NCI-H146 treated with DMSO at 0.1 percent for 48 hours (cell line): ENCODE measurements at regions not wholly inside any gene's neighbourhood (a gene's known extent, or its start where the extent isn't known, plus 50 kb on each side); places are given as distances from the start of the nearest gene placed in this dataset.

Experiments
- DNase-seq: peaks from one replicate; lab custom pipeline; 2025; ENCODE audit not compliant: unreplicated experiment; lab: John Stamatoyannopoulos, UW

DNA sequence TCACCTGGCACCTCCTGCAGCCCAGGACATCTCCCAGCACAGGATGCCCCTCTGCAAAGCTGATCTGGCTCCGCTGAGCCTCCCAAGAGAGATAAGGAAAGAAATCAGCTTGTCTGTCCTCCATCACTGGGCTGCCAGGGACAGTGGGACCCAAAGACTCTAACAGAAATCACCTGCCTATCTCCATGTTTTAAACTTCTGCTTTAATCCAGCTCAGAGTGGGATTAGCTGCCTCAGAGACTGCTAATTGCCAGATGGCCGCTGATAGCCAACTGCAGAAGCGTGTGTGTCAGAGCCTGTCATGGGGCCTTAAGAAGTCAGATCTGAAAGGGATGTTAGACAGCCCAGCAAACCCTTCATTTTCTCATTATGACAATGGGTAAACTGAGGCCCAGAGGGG is 389.4 kb upstream of the KLHL29 start:
- no peak for DNase-seq

DNA sequence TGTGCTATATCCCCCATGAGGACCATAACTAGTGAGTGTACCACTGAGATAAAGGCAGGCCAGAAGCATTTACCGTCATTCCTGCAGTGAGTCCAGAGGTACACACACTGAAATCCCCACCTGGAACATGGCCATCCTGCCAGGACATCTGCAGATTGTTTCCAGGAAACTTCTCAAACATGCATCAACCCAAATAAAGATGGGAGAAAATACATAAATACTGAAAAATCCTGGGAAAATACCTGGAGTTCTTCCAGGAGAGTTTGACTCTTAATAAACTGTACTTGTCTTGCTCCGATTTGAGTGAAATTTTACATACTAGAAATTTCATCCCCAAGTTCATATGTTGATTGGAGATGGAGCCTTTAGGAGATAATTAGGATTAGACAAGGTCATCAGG is 388.1 kb upstream of the KLHL29 start:
- DNase-seq, result no peak

- no peak for DNase-seq
Measured at GRCh38 chr2:22998359-22998758, 386.6 kb upstream of the KLHL29 start.

DNA sequence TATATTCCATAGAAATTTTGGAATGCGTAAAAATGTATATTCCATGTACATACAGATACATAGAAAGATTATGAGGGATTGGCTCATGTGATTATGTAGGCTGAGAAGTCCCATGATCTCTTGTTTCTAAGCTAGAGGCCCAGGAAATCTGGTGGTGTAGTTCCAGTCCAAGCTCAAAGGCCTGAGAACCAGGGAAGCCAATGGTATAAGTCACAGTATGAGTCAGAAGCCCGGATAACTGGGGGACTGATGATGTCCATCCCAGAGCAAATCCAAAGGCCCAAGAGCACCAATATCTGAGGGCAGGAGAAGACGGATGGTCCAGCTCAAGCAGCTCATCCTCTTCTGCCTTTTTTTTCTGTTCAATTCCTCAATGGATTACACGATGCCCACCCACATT is 385.0 kb upstream of the KLHL29 start:
- DNase-seq, result no peak

GRCh38 chr2:23002234-23002633 is 382.7 kb upstream of the KLHL29 start:
- DNase-seq, result no peak

GRCh38 chr2:23005469-23005868 is 379.5 kb upstream of the KLHL29 start:
- no peak for DNase-seq

GRCh38 chr2:23007631-23008235 is 377.2 kb upstream of the KLHL29 start:
- no peak for DNase-seq

DNA sequence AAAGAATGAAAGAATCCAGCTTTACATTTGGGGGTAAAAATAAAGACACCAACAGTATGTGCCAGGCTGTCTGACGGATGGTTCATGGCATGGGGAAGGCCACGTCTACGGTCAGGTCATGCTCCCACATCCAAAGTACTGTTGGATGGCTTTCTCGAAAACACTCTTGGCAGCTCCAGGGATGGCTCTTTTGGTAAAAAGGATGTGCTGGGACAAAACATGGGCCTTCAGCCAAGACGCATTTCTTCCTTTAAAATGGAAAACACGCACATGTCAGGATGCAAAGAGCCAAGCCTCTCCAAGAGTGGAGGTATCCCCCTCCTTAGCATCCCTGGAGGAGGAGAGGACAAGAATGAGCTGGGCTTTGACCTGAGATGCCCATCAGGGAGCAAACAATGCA is 376.5 kb upstream of the KLHL29 start:
- no peak for DNase-seq

- DNase-seq, result no peak
Measured at GRCh38 chr2:23008951-23009350, 376.0 kb upstream of the KLHL29 start.

- DNase-seq, result no peak
Measured at GRCh38 chr2:23009545-23010149, 375.3 kb upstream of the KLHL29 start.

GRCh38 chr2:23012499-23012898 is 372.5 kb upstream of the KLHL29 start:
- no peak for DNase-seq

DNA sequence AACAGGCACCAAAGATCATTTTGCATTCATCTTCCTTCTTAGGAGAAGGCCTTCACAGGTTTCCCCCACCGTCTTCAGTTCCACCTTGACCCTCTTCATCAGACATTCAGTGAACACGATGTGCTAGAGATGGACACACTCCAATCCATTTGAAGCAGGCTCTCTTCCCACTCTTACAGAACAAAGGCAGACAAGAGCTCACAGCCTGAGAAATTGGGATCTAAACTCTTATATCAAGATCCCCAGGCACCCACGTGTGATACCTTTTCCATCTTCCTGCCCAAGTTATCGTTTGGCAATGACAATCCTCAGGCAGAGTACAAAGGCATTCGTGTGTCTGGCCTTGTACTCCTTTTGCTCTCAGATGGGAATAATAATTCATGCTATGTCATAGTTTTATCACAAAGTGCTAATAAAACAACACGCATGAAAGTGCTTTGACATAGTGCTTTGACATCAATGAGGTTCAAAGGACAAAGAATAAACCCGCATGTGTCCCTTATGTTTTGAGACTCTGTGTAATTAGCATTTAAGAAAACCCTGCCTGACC is 369.3 kb upstream of the KLHL29 start:
- DNase-seq, result no peak

- no peak for DNase-seq
Measured at GRCh38 chr2:23019476-23019875, 365.5 kb upstream of the KLHL29 start.

- no peak for DNase-seq
Measured at GRCh38 chr2:23020659-23021058, 364.3 kb upstream of the KLHL29 start.

DNA sequence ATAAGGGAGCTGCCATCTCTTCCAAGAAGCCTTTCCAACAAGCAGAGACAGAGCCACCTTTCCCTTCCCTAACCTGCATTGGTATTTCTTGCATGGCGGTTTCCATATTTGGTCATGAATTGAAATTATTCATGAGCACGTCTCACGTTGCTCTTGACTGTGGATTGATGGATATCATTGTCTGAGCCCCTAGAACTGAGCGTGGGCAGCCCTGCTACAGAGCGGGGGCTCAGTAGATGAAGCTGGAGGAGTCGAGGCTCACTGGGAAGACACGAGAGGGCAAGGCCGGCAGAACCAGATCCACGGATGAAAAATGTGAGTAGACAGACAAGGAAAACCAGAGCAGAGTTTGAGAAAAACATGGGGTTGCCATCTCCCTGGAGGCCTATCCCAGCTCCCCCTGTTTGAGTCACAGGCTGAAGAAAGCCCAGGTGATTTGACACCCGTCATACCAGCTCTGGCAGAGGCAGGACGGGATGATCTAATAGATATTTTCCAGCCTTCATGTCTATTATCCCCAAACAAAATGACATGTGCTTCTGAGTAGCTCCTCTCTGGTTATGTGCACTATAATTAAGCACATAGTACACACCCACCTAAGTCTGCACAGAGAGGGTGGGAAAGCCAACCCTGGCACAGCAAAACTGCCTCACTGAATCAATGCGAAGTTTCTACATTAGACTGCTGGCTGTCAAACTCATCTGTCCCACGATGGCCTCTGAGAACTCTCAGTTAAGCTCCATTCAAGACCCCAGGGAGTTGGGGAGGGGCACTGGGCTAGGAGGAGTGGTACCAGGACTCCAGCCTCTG is 363.5 kb upstream of the KLHL29 start:
- no peak for DNase-seq

GRCh38 chr2:23023722-23024121 is 361.3 kb upstream of the KLHL29 start:
- no peak for DNase-seq

DNA sequence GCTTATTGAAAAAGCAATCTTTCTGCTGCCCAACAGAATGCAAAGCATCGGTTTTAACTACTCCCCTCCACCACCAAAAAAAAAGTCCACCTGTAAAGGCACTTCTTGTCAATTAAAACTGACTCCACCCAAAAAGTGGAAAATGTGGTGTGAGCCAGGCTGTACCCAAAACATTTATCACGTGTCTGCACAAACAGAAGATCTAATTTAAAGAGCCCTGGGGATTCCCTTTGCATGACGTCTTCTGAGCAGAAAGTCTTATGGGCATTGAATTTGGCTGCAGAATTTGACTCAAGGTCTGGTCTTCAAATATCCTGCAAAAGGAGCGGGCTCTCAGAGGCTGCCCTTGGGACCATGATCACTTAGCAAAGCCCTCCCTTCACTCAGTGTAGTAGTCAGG is 358.3 kb upstream of the KLHL29 start:
- no peak for DNase-seq

DNA sequence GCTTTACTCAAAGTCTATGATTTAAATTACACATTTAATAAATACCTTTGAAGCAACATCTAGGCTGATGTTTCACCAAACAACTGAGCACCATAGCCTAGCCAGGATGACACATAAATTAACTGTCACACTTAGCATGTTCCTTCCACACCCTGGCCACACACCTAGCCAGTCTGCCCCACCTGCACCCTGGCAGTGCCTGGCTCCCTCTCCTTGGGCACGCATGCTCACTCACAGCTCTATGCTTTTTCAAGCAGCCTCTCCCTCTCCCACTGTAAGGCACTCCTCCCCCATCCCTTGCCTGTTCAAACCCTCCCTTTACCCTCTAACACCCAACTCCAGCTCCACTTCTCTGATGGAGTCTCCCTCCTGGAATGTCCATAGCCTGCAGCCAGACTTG is 357.6 kb upstream of the KLHL29 start:
- no peak for DNase-seq

DNA sequence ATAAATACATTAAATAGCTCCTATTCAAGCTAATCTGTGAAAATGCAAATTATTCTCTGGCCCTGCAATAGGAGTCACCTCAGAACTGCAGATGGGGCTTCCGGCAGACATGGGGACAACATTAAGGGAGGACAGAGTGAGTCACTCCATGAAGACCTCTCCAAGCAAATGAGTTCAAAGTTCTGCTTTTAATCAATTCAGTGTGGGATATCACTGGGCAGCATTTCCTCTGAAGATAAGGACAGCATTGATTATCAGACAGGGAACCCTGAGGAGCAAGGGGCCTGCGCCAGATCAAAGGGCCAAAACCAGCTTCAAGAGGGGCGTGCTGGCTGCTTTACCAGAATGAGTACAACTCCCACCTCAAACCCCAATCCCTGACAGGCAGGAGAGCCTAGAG is 356.9 kb upstream of the KLHL29 start:
- DNase-seq, result no peak

GRCh38 chr2:23029111-23029510 is 355.9 kb upstream of the KLHL29 start:
- DNase-seq, result no peak

DNA sequence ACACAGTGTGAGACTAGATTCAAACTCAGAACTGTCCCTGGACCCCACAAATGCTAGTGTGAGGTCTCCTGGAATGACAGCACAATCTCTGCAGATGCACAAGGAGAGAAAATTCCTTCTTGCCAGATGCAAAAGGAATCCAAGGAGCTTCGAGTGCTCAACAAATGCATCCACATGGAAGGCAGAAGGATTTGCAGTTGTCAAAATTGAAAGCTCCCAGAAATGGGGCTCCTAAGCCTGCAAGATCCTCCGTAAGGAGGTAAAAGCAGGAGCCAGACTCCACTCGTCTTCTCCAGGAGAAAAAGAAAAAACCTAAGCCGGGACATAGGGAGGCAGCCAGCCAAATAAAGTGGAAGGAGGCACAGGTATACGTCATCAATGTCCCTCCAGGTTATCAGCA is 355.0 kb upstream of the KLHL29 start:
- DNase-seq, result no peak

GRCh38 chr2:23034996-23035395 is 350.0 kb upstream of the KLHL29 start:
- DNase-seq, result no peak
